ENCODE measurements at regions not wholly inside any gene's neighbourhood (a gene's known extent, or its start where the extent isn't known, plus 50 kb on each side); places are given as distances from the start of the nearest gene placed in this dataset.

- Mint-ChIP-seq H3K4me1 (ENCODE audit: low read depth) (no peaks in the 10 kb centered on the region), H3K4me3 (no peak overlapping the region), H3K9me3 (no peaks in the 10 kb centered on the region), H3K27ac (no peak overlapping the region), H3K36me3 (ENCODE audit: low read depth) (no peaks in the 10 kb centered on the region), H3K27me3 (no peaks in the 10 kb centered on the region)
- H3K9me3 ChIP-seq (ENCODE audit: control insufficient read depth in 1 of 2, insufficient read depth in 1 of 2, low read length in 2 of 2): peaks cover 0 to 3% of the 10 kb centered on the region in 2 experiments
- no peaks in the 10 kb centered on the region for H3K36me3 ChIP-seq (ENCODE audit: insufficient read depth, low read length)
- no peak overlapping the region for H3K4me3 ChIP-seq (ENCODE audit: low read length)
- POLR2A ChIA-PET: no interaction called here
- ATAC-seq (ENCODE audit: poor library complexity) (no peak), DNase-seq (no peak)
- CTCF ChIA-PET: no interaction called here
- H3K27me3 ChIP-seq (ENCODE audit: control insufficient read depth in 1 of 2, insufficient read depth in 2 of 2, low read length in 2 of 2): no peaks in the 10 kb centered on the region
- H3K27ac ChIP-seq (ENCODE audit: low read depth in 1 of 2, low read length in 2 of 2): no peak overlapping the region
- H3K4me1 ChIP-seq (ENCODE audit: insufficient read depth, low read length): no peaks in the 10 kb centered on the region
- TF ChIP-seq, protein P1, sequence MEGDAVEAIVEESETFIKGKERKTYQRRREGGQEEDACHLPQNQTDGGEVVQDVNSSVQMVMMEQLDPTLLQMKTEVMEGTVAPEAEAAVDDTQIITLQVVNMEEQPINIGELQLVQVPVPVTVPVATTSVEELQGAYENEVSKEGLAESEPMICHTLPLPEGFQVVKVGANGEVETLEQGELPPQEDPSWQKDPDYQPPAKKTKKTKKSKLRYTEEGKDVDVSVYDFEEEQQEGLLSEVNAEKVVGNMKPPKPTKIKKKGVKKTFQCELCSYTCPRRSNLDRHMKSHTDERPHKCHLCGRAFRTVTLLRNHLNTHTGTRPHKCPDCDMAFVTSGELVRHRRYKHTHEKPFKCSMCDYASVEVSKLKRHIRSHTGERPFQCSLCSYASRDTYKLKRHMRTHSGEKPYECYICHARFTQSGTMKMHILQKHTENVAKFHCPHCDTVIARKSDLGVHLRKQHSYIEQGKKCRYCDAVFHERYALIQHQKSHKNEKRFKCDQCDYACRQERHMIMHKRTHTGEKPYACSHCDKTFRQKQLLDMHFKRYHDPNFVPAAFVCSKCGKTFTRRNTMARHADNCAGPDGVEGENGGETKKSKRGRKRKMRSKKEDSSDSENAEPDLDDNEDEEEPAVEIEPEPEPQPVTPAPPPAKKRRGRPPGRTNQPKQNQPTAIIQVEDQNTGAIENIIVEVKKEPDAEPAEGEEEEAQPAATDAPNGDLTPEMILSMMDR (IDR thresholded peaks at IDR 0.05): no peak
- intact Hi-C loops (cut with DNase I, micrococcal nuclease): no loop called here
Measured at GRCh38 chr18:57251747-57252146, 100.6 kb upstream of the ST8SIA3 start.

GRCh38 chr18:57253903-57254302, 98.5 kb upstream of the ST8SIA3 start:
- intact Hi-C loops (cut with DNase I, micrococcal nuclease): no loop called here
- no peak overlapping the region for H3K4me3 Mint-ChIP-seq
- Histone ChIP-seq H3K4me1 (ENCODE audit: insufficient read depth, low read length) (no peaks in the 10 kb centered on the region), H3K4me3 (ENCODE audit: low read length) (no peak overlapping the region), H3K9me3 (ENCODE audit: control insufficient read depth in 1 of 2, insufficient read depth in 1 of 2, low read length in 2 of 2) (peaks cover 0 to 4% of the 10 kb centered on the region in 2 experiments), H3K27me3 (ENCODE audit: control insufficient read depth in 1 of 2, insufficient read depth in 2 of 2, low read length in 2 of 2) (no peaks in the 10 kb centered on the region), H3K36me3 (ENCODE audit: insufficient read depth, low read length) (no peaks in the 10 kb centered on the region), H3K27ac (ENCODE audit: low read depth in 1 of 2, low read length in 2 of 2) (no peak overlapping the region)
- peaks cover 5% of the 10 kb centered on the region for H3K27me3 Mint-ChIP-seq
- H3K9me3 Mint-ChIP-seq: no peaks in the 10 kb centered on the region
- DNase-seq (no peak), ATAC-seq (ENCODE audit: poor library complexity) (no peak)
- H3K27ac Mint-ChIP-seq: no peak overlapping the region
- TF ChIP-seq, protein P1 (IDR thresholded peaks at IDR 0.05): no peak
- ChIA-PET POLR2A (no interaction called here), CTCF (no interaction called here)
- H3K4me1 Mint-ChIP-seq (ENCODE audit: low read depth): no peaks in the 10 kb centered on the region
- H3K36me3 Mint-ChIP-seq (ENCODE audit: low read depth): no peaks in the 10 kb centered on the region

- Histone ChIP-seq H3K27me3 (ENCODE audit: control insufficient read depth in 1 of 2, insufficient read depth in 2 of 2, low read length in 2 of 2) (peaks cover 0 to 2% of the 10 kb centered on the region in 2 experiments), H3K36me3 (ENCODE audit: insufficient read depth, low read length) (no peaks in the 10 kb centered on the region), H3K4me3 (ENCODE audit: low read length) (no peak overlapping the region), H3K27ac (ENCODE audit: low read depth in 1 of 2, low read length in 2 of 2) (no peak overlapping the region), H3K9me3 (ENCODE audit: control insufficient read depth in 1 of 2, insufficient read depth in 1 of 2, low read length in 2 of 2) (peaks cover 0 to 4% of the 10 kb centered on the region in 2 experiments), H3K4me1 (ENCODE audit: insufficient read depth, low read length) (no peaks in the 10 kb centered on the region)
- H3K9me3 Mint-ChIP-seq: no peaks in the 10 kb centered on the region
- H3K27me3 Mint-ChIP-seq: peaks cover 12% of the 10 kb centered on the region
- intact Hi-C loops (cut with DNase I, micrococcal nuclease): no loop called here
- H3K4me3 Mint-ChIP-seq: no peak overlapping the region
- TF ChIP-seq, protein P1 (IDR thresholded peaks at IDR 0.05): no peak
- DNase-seq (no peak), ATAC-seq (ENCODE audit: poor library complexity) (no peak)
- ChIA-PET POLR2A (no interaction called here), CTCF (no interaction called here)
- no peaks in the 10 kb centered on the region for H3K4me1 Mint-ChIP-seq (ENCODE audit: low read depth)
- H3K27ac Mint-ChIP-seq: no peak overlapping the region
- no peaks in the 10 kb centered on the region for H3K36me3 Mint-ChIP-seq (ENCODE audit: low read depth)
Measured at GRCh38 chr18:57258131-57258777, 94.1 kb upstream of the ST8SIA3 start.
